HG02642 (cell line): ENCODE measurements at regions not wholly inside any gene's neighbourhood (a gene's known extent, or its start where the extent isn't known, plus 50 kb on each side); places are given as distances from the start of the nearest gene placed in this dataset.

Experiments used
- ATAC-seq: cut with Tn5 transposase; IDR thresholded peaks from one replicate; pipeline ENCODE4 v1.9.1; 2021; ENCODE audit warnings: mild to moderate bottlenecking; ENCODE audit not compliant: unreplicated experiment, poor library complexity

DNA sequence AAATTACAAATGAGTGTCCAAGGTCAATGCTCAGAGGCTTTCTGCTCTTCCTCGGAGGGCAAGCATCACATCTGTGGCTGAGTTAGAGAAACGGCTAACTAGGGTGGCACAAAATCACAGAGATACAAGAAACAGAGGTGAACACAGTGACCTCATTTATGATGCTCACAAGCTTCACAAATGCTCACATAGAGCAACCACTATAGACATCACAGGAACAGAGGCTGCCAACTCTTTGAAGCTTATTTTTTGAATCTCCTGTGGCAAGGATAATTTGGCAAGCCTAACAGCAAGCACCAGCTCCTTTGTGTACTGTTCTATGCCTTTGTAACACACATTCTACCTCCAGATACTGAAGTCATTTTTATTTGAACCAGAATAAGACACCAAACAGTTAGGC is 416.5 kb upstream of the DDI1 start:
- no peak for ATAC-seq

DNA sequence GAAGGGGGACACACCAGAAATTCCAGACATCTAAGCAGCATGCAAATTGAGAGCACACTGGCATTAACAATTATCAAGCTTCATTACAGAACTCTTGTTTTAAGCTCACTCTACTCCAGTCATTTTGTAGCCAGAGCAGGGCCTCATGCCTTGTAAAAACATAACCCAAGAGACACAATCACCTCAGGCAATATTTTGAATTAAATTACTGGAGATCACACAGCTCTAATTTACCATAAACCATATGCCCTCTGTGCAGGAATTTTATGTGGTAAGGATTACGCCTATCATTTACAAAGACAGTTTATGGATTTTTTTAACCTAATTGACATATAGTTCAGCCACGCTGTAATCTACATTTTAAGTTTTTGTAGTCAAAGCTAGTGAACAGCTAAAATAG is 414.1 kb upstream of the DDI1 start:
- no peak for ATAC-seq

DNA sequence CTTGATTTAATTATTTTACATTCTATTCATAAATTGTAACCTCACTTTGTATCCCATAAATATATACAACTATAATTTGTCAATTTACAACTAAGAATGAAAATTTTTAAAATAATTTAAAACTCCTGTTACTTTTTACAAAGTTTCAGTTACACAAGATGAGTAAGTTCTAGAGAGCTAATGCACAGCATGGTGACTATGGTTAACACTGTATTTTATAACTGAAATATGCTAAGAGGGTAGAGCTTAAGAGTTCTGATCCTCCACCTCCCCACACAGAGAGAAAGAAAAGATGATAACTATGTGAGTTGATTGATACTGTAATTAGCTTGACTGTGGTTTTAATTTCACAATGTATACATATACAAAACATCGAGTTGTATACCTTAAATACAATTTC is 412.5 kb upstream of the DDI1 start:
- ATAC-seq, result no peak

DNA sequence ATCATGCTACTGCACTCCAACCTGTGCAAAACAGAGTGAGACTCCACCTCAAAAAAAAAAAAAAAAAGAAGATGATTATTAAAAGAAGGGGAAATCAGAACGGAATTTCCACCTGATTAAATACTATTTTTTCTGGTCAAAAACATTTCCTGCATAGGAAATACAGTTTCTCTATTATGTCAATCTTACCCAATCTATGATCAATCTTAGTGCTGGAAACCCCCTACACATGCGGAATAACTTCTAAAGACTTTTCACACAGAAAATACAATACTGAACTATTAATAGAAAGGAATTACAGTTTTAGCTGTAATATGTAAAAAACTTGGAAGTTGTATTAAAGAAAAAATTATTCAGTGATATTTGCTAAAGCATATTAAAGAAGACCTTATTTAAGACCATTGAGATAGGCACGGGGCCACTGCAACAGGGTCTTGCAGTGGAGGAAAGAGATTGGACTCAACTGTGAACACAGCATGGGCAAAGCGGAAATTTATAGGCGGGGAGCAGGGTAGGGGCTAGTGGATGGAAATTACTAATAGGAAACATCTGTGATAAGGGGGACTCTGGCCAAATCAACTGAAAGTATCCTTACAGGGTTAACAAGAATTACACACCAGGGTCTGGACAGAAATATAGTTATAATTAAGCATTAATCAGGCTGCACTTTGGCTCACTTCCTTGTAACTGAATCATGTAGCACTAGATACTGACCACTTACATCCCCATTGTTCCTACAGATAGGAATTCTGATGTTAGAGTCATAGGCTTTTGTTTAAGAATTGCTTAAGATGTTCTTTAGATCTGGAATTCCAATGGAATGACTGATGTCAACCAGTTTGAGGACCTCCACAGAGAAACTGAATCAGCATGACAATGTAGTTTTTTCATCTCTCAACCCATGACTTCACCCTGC is 411.5 kb upstream of the DDI1 start:
- ATAC-seq, result no peak

DNA sequence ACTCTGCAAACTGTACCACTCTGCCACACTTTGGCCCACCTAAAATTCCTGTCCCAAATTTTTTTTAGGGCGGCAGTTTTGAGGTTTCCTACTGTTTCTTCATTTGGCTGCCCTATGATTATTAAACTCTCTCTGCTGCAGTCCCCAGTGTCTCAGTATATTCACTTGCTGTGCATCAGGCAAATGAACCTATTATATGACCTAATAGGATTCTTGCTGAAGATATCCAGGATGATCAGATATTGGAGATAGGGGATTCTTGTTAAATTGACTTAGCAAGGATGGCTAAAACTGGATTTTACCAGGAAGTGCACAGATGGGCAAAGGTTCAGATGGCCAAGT is 410.8 kb upstream of the DDI1 start:
- no peak for ATAC-seq

DNA sequence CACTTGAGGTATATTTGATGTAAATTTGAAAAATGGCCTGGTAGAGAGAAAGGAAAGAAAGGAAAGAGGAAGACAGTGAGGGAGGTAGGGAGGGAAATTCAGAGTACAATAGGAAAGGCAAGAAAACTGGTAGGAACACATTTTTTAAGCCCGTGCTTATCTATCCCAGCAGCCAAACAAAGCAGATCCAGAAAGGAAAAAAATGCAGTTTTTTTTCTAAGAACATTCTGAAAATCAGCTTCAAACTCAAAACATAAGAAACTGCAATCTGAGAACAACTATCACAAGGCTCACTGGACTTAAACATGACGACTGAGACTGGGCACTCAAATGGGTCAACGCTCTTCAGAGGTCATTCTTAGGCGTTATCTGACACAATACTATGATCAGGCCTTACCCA is 408.3 kb upstream of the DDI1 start:
- no peak for ATAC-seq

GRCh38 chr11:103631841-103632240 is 404.6 kb upstream of the DDI1 start:
- no peak for ATAC-seq

GRCh38 chr11:103633068-103633788 is 403.2 kb upstream of the DDI1 start:
- no peak for ATAC-seq

- no peak for ATAC-seq
These were observed 402.4 kb upstream of the DDI1 start for GRCh38 chr11:103633819-103634590.

- no peak for ATAC-seq
These were observed 400.2 kb upstream of the DDI1 start for GRCh38 chr11:103636232-103636631.

GRCh38 chr11:103637295-103637694 is 399.1 kb upstream of the DDI1 start:
- no peak for ATAC-seq

DNA sequence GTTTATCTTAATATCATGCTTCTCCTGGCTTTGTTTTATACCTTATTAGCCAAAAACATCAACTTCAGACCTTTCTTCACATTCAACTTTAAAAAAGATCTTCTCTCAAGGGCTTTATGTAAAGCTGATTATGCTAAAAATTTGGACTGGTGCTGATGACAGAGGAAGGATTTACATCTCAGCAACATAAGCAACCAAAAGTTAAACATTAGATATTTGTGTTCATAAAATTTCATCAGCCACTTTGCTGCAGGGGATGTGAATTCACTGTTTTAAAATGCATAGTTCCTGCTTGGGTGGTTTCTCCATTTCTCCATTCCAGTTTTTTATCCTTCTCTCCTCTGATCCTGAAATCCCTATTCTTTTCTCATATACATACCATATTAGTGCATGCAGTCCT is 398.6 kb upstream of the DDI1 start:
- no peak for ATAC-seq

DNA sequence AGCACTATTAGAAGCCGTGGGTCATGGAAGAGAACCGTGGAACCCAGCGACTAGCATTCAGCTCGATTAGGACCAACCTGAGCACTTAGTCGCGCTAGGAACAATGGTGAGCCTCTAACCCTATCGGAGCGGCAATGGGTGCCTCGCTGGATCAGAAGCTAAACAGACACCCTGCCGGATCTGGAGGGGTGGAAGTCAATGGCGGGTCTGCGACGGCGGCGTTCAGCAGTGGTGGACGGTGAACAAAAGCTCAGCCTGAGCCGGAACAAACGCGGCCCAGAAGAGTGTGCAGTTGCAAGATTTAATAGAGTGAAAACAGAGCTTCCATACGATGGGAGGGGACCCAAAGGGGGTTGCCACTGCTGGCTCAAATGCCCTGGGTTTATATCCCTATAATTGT is 391.8 kb upstream of the DDI1 start:
- ATAC-seq, result no peak

DNA sequence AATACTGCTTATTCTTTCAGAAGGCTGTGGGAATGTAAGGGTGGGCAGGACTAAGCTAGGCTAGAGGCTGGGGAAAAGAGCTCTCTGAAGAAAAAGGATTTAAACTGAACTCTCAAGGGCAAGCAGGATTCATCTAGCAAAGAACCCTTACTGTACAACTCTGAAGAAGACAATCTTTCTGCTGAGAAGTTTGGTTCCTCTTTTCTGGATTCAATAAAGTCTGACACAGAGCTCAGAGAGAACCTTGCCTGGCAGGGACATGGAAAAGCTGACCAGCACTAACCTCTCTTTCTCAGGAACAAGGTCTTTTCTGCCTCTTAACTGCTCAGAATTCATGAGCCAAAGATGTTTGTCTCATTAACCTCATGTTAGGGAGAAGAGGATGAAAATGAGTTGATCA is 388.4 kb upstream of the DDI1 start:
- ATAC-seq, result no peak

- ATAC-seq, result no peak
These were observed 387.6 kb upstream of the DDI1 start for GRCh38 chr11:103648670-103649400.

GRCh38 chr11:103649401-103649895 is 387.0 kb upstream of the DDI1 start:
- no peak for ATAC-seq

- no peak for ATAC-seq
These were observed 386.1 kb upstream of the DDI1 start for GRCh38 chr11:103650330-103650729.

DNA sequence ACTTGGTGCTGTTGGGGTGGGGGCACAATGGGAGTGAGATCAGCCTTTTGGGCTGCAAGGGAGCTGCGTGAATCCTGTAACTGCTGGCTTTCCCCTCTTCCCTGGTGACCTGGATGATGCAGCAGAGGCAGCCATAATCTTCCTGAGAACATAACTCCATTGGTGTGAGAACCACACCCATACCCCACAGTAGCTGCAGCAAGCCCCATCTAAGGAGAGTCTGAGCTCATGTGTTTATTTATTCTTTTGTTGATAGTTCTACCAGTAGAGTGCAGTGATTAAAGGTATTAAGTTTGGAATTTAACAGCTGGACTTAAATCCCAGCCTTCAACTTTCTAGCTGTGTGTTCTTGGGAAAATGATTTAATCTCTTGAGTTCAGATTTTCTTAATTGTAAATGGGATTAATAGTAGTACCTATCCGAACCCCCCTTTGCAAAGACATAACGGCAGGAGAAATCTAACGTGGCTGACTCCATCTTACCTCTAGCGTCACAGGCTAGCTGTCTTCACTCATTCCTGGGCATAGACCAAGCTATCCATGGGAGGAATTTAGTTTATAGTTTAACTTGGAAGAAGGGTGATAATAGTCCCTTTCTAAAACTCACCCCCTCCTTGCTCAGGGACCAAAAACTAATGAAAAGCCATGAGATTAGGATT is 385.0 kb upstream of the DDI1 start:
- no peak for ATAC-seq

- ATAC-seq, result no peak
These were observed 384.4 kb upstream of the DDI1 start for GRCh38 chr11:103652013-103652412.

GRCh38 chr11:103656382-103656781 is 380.1 kb upstream of the DDI1 start:
- ATAC-seq, result no peak
